H9 (cell line): ENCODE measurements at regions not wholly inside any gene's neighbourhood (a gene's known extent, or its start where the extent isn't known, plus 50 kb on each side); places are given as distances from the start of the nearest gene placed in this dataset.
A peak's percentile ranks its signal among the peaks of the same experiment; 100 is the strongest.

ENCODE experiments used
- DNase-seq: peaks from one replicate; pipeline ENCODE4 v3.0.0-alpha.2; 2017
- H2AFZ ChIP-seq: one replicate; pipeline ENCODE4 v1.6.1; 2013; ENCODE audit warnings: mild to moderate bottlenecking, low read length, control low read depth, moderate library complexity
- H2AK5ac ChIP-seq: 2 replicates; pipeline ENCODE4 v1.6.1; 2013; ENCODE audit warnings: low read length, control low read depth, mixed read lengths; ENCODE audit not compliant: insufficient read length
- H2BK120ac ChIP-seq: one replicate; pipeline ENCODE4 v1.6.1; 2013; ENCODE audit warnings: low read depth, mild to moderate bottlenecking, low read length, control low read depth, inconsistent platforms; ENCODE audit not compliant: poor library complexity, severe bottlenecking
- H2BK12ac ChIP-seq: 2 replicates; pipeline ENCODE4 v1.6.1; 2013; ENCODE audit warnings: low read length, control low read depth, mixed read lengths, low read depth; ENCODE audit not compliant: insufficient read length
- H2BK15ac ChIP-seq: 2 replicates; pipeline ENCODE4 v1.6.1; 2013; ENCODE audit warnings: low read depth, low read length, control low read depth
- H2BK20ac ChIP-seq: one replicate; pipeline ENCODE4 v1.6.1; 2013; ENCODE audit warnings: low read depth, mild to moderate bottlenecking, low read length, control low read depth, inconsistent platforms; ENCODE audit not compliant: poor library complexity, severe bottlenecking
- H2BK5ac ChIP-seq: 2 replicates; pipeline ENCODE4 v1.6.1; 2013; ENCODE audit warnings: low read length, control low read depth, mixed read lengths; ENCODE audit not compliant: insufficient read length
- H3K14ac ChIP-seq: 2 replicates; pipeline ENCODE4 v1.6.1; 2013; ENCODE audit warnings: low read length, control low read depth; ENCODE audit not compliant: insufficient read depth
- H3K18ac ChIP-seq: 2 replicates; pipeline ENCODE4 v1.6.1; 2013; ENCODE audit warnings: low read depth, mild to moderate bottlenecking, mixed read lengths, low read length, control low read depth; ENCODE audit not compliant: insufficient read length
- H3K23ac ChIP-seq: 2 replicates; pipeline ENCODE4 v1.6.1; 2013; ENCODE audit warnings: low read length, control low read depth, mixed read lengths, low read depth; ENCODE audit not compliant: insufficient read length
- H3K23me2 ChIP-seq: 2 replicates; pipeline ENCODE4 v1.6.1; 2013; ENCODE audit warnings: low read depth, mild to moderate bottlenecking, mixed read lengths, low read length, control low read depth; ENCODE audit not compliant: insufficient read length, poor library complexity, severe bottlenecking
- H3K27ac ChIP-seq: 2 replicates; pipeline ENCODE4 v1.5.1; 2013; ENCODE audit warnings: low read length, control low read depth, mixed read lengths, low read depth; ENCODE audit not compliant: insufficient read length
- H3K27me3 ChIP-seq: 2 replicates; pipeline ENCODE4 v1.6.1; 2013; ENCODE audit warnings: low read length, control low read depth, inconsistent platforms; ENCODE audit not compliant: insufficient read depth
- H3K4ac ChIP-seq: 2 replicates; pipeline ENCODE4 v1.6.1; 2013; ENCODE audit warnings: low read depth, mild to moderate bottlenecking, control low read depth, inconsistent platforms, low read length, moderate library complexity
- H3K4me1 ChIP-seq: 2 replicates; pipeline ENCODE4 v1.6.1; 2013; ENCODE audit warnings: low read length, control low read depth, inconsistent platforms; ENCODE audit not compliant: insufficient read depth
- H3K4me2 ChIP-seq: 2 replicates; pipeline ENCODE4 v1.6.1; 2013; ENCODE audit warnings: low read length, control low read depth, mixed read lengths; ENCODE audit not compliant: insufficient read length, insufficient read depth
- H3K56ac ChIP-seq: 2 replicates; pipeline ENCODE4 v1.6.1; 2013; ENCODE audit warnings: low read depth, mild to moderate bottlenecking, mixed read lengths, low read length, control low read depth; ENCODE audit not compliant: insufficient read length
- H3K79me1 ChIP-seq: 2 replicates; pipeline ENCODE4 v1.6.1; 2013; ENCODE audit warnings: low read depth, mild to moderate bottlenecking, moderate library complexity, low read length, control low read depth, inconsistent platforms; ENCODE audit not compliant: insufficient read depth, poor library complexity, severe bottlenecking
- H3K79me2 ChIP-seq: 2 replicates; pipeline ENCODE4 v1.6.1; 2013; ENCODE audit warnings: low read length, control low read depth, inconsistent platforms; ENCODE audit not compliant: insufficient read depth
- H3K9ac ChIP-seq: 2 replicates; pipeline ENCODE4 v1.6.1; 2013; ENCODE audit warnings: low read length, control low read depth, mixed read lengths; ENCODE audit not compliant: insufficient read length; ENCODE audit errors: extremely low read depth
- H3K9me3 ChIP-seq: one replicate; pipeline ENCODE4 v1.6.1; 2013; ENCODE audit warnings: low read depth, low read length, inconsistent platforms; ENCODE audit not compliant: control insufficient read depth
- H3T11ph ChIP-seq: one replicate; pipeline ENCODE4 v1.6.1; 2013; ENCODE audit warnings: mild to moderate bottlenecking, low read length, control low read depth, inconsistent platforms
- H4K20me1 ChIP-seq: one replicate; pipeline ENCODE4 v1.6.1; 2013; ENCODE audit not compliant: control insufficient read depth, insufficient read length, insufficient read depth
- H4K5ac ChIP-seq: 2 replicates; pipeline ENCODE4 v1.6.1; 2013; ENCODE audit warnings: low read depth, mild to moderate bottlenecking, mixed read lengths, low read length, control low read depth; ENCODE audit not compliant: insufficient read length
- H4K8ac ChIP-seq: replicated peaks from 2 replicates; pipeline ENCODE4 v1.6.1; 2013; ENCODE audit warnings: low read length, control low read depth, mixed read lengths, low read depth; ENCODE audit not compliant: insufficient read length
- H4K91ac ChIP-seq: 2 replicates; pipeline ENCODE4 v1.6.1; 2013; ENCODE audit warnings: low read depth, mild to moderate bottlenecking, moderate library complexity, mixed read lengths, low read length, control low read depth; ENCODE audit not compliant: insufficient read length
- H3K27ac Mint-ChIP-seq, 3 experiments: 2 replicates in 2 of 3; 3 replicates in 1 of 3; pipeline ENCODE4 v1.8.0; 2020 to 2021; ENCODE audit warnings: mixed read lengths in 3 of 3, mild to moderate bottlenecking in 1 of 3, moderate library complexity in 1 of 3
- H3K27me3 Mint-ChIP-seq: 2 replicates; pipeline ENCODE4 v1.8.0; 2021; ENCODE audit warnings: low read depth, mild to moderate bottlenecking, moderate library complexity, mixed read lengths
- H3K36me3 Mint-ChIP-seq, 3 experiments: 2 replicates in 2 of 3; 3 replicates in 1 of 3; pipeline ENCODE4 v1.8.0; 2020 to 2021; ENCODE audit warnings: low read depth in 3 of 3, mixed read lengths in 3 of 3; ENCODE audit not compliant: insufficient read depth in 1 of 3
- H3K4me1 Mint-ChIP-seq, 2 experiments: 2 replicates each; pipeline ENCODE4 v1.8.0; 2020; ENCODE audit warnings: mixed read lengths in 2 of 2
- H3K4me3 Mint-ChIP-seq, 2 experiments: 2 replicates in 1 of 2; 3 replicates in 1 of 2; pipeline ENCODE4 v1.8.0; 2020 to 2021; ENCODE audit warnings: mild to moderate bottlenecking in 2 of 2, mixed read lengths in 2 of 2, moderate library complexity in 1 of 2
- H3K9me3 Mint-ChIP-seq, 2 experiments: 2 replicates in 1 of 2; 3 replicates in 1 of 2; pipeline ENCODE4 v1.8.0; 2020; ENCODE audit warnings: mild to moderate bottlenecking in 2 of 2, mixed read lengths in 2 of 2, moderate library complexity in 1 of 2
- WGBS: extraction: QIAGEN DNeasy Blood & Tissue Kit; methylation state at CpG from one replicate; pipeline ENCODE4 v1.1.7; 2013; ENCODE audit warnings: missing lambda C conversion rate, low lambda C conversion rate, mixed read lengths; ENCODE audit not compliant: insufficient read length; ENCODE audit errors: extremely low coverage; 5-methylcytosine and 5-hydroxymethylcytosine counted together
- TF ChIP-seq, protein P1 (sequence below): fragments of 200-600 bp; sonication (generic); conservative IDR thresholded peaks from 3 replicates; pipeline ENCODE4 v1.8.0; 2021; ENCODE audit warnings: antibody characterized with exemption, mild to moderate bottlenecking

GRCh38 chr14:82720946-82721345, 1187.3 kb upstream of the SEL1L start:
- H3K27me3 ChIP-seq: no peaks in the 10 kb centered on the region
- H3K79me2 ChIP-seq: no peaks in the 10 kb centered on the region
- H4K20me1 ChIP-seq: no peaks in the 10 kb centered on the region
- no peak overlapping the region for H3K14ac ChIP-seq
- no peaks in the 10 kb centered on the region for H3K36me3 Mint-ChIP-seq
- H2BK15ac ChIP-seq: no peak overlapping the region
- H2BK20ac ChIP-seq: no peak overlapping the region
- no peak overlapping the region for H2BK120ac ChIP-seq
- no peaks in the 10 kb centered on the region for H3K27me3 Mint-ChIP-seq
- no peaks in the 10 kb centered on the region; a peak in 1 of 5 replicates for H3K9me3 Mint-ChIP-seq
- H2AFZ ChIP-seq: no peak overlapping the region
- no peak overlapping the region for H3K18ac ChIP-seq
- no peak for DNase-seq
- no peak overlapping the region for H3K27ac ChIP-seq
- TF ChIP-seq, protein P1, sequence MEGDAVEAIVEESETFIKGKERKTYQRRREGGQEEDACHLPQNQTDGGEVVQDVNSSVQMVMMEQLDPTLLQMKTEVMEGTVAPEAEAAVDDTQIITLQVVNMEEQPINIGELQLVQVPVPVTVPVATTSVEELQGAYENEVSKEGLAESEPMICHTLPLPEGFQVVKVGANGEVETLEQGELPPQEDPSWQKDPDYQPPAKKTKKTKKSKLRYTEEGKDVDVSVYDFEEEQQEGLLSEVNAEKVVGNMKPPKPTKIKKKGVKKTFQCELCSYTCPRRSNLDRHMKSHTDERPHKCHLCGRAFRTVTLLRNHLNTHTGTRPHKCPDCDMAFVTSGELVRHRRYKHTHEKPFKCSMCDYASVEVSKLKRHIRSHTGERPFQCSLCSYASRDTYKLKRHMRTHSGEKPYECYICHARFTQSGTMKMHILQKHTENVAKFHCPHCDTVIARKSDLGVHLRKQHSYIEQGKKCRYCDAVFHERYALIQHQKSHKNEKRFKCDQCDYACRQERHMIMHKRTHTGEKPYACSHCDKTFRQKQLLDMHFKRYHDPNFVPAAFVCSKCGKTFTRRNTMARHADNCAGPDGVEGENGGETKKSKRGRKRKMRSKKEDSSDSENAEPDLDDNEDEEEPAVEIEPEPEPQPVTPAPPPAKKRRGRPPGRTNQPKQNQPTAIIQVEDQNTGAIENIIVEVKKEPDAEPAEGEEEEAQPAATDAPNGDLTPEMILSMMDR: no peak
- no peak overlapping the region for H2BK12ac ChIP-seq
- no peak overlapping the region for H4K5ac ChIP-seq
- no peak overlapping the region for H4K91ac ChIP-seq
- H3K23me2 ChIP-seq: no peaks in the 10 kb centered on the region
- H3K4me2 ChIP-seq: no peak overlapping the region
- no peak overlapping the region for H3K9ac ChIP-seq
- no peak overlapping the region for H3K4ac ChIP-seq
- H4K8ac ChIP-seq: no peak overlapping the region
- H3K4me1 ChIP-seq: no peaks in the 10 kb centered on the region
- H2AK5ac ChIP-seq: no peak overlapping the region
- no peaks in the 10 kb centered on the region for H3K4me1 Mint-ChIP-seq
- WGBS: no CpG with 5 or more reads among the region's 5 CpGs
- no peaks in the 10 kb centered on the region for H3K79me1 ChIP-seq
- H3T11ph ChIP-seq: no peak overlapping the region
- H3K27ac Mint-ChIP-seq: peak overlapping the region in 2 of 3 experiments; percentile 33 to 34; a peak in 2 of 7 replicates
- H2BK5ac ChIP-seq: no peak overlapping the region
- no peaks in the 10 kb centered on the region for H3K9me3 ChIP-seq
- H3K56ac ChIP-seq: no peak overlapping the region
- no peak overlapping the region for H3K23ac ChIP-seq
- no peak overlapping the region for H3K4me3 Mint-ChIP-seq
